Suprapubic skin (tissue), 4 donors: ENCODE measurements at regions not wholly inside any gene's neighbourhood (a gene's known extent, or its start where the extent isn't known, plus 50 kb on each side); places are given as distances from the start of the nearest gene placed in this dataset.
A peak's percentile ranks its signal among the peaks of the same experiment; 100 is the strongest.

Experiments
- DNase-seq, 2 donors: peaks; one replicate each; pipeline ENCODE4 v3.0.0-alpha.2; 2019; ENCODE audit warnings: low spot score in 2 of 2
- H3K27ac ChIP-seq: fragments of 200-600 bp; sonication (generic); one replicate; pipeline ENCODE4 v1.5.1; 2019
- H3K27me3 ChIP-seq: fragments of 200-600 bp; sonication (generic); one replicate; pipeline ENCODE4 v1.5.1; 2019
- H3K36me3 ChIP-seq: fragments of 200-600 bp; sonication (generic); one replicate; pipeline ENCODE4 v1.5.1; 2019
- H3K4me1 ChIP-seq: fragments of 200-600 bp; sonication (generic); one replicate; pipeline ENCODE4 v1.5.1; 2019
- H3K4me3 ChIP-seq: fragments of 200-600 bp; sonication (generic); one replicate; pipeline ENCODE4 v1.5.1; 2019; ENCODE audit warnings: mild to moderate bottlenecking
- H3K9me3 ChIP-seq: fragments of 200-600 bp; sonication (generic); one replicate; pipeline ENCODE4 v1.5.1; 2019
- EP300 ChIP-seq: sonication (generic); formaldehyde crosslinking; IDR thresholded peaks from one replicate; pipeline ENCODE4 v1.6.1; 2017; ENCODE audit warnings: antibody characterized with exemption
- POLR2A ChIP-seq, 2 donors: fragments of 450-650 bp; IDR thresholded peaks; one replicate each; pipeline ENCODE4 v1.6.1; 2017; ENCODE audit warnings: antibody characterized with exemption in 2 of 2, mild to moderate bottlenecking in 2 of 2, moderate library complexity in 2 of 2
- POLR2AphosphoS5 ChIP-seq, 3 donors: sonication (generic); formaldehyde crosslinking; IDR thresholded peaks; one replicate each; pipeline ENCODE4 v1.6.1; 2017; ENCODE audit warnings: antibody characterized with exemption in 3 of 3
- WGBS: methylation state at CpG from one replicate; pipeline ENCODE4 v1.1.5; 2018; 5-methylcytosine and 5-hydroxymethylcytosine counted together
- TF ChIP-seq, protein P1 (sequence below), 2 donors: fragments of 200-600 bp in 1 of 2; fragments of 450-650 bp in 1 of 2; sonication (generic) in 1 of 2; IDR thresholded peaks; one replicate each; pipeline ENCODE4 v1.5.1; 2016 to 2019; ENCODE audit warnings: antibody characterized with exemption in 2 of 2, mild to moderate bottlenecking in 1 of 2, moderate library complexity in 1 of 2

DNA sequence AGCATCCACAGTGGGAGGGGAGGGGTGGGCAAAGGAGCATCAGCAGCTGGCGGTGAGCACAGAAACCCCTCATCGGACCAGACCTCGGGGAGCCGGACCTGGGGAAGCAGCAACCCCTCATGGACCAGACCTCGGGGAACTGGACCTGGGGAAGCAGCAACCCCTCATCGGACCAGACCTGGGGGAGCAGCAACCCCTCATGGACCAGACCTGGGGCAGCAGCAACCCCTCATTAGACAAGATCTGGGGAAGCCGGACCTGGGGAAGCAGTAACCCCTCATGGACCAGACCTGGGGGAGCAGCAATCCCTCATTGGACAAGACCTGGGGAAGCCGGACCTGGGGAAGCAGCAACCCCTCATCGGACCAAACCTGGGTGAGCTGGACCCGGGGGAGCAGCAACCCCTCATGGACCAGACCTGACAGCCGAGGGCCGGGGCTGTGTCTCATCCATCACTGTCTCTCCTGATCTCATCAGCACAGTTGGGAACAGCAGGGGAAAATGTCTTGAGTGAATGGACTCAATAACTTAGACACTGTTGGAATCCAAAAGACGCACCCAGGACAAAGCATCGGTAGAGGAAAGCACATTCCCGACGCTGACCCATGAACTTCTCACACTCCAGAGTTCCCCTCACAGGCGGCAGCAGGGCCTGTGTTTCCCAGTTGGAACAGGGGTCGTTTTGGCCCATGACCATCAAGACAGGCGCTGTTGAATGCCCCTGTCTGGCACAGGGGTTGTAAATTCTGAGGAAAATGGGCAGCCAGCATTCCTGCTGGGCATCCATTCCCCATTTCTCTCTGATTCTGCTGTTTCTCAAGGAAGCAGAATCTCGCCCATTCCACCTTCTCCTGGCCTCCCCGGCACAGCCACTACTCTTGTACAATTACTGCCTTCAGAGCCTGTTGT is 1494.6 kb downstream of the TBC1D22A start:
- Histone ChIP-seq H3K27ac (no peak overlapping the region), H3K4me1 (peaks cover 11% of the 10 kb centered on the region), H3K9me3 (no peaks in the 10 kb centered on the region), H3K36me3 (no peaks in the 10 kb centered on the region), H3K4me3 (no peak overlapping the region), H3K27me3 (peaks cover 42% of the 10 kb centered on the region)
- WGBS: 79% methylated on average over 16 of the region's 21 CpGs
- TF ChIP-seq EP300 (no peak), POLR2A (IDR thresholded peaks at IDR 0.05) (no peak), POLR2AphosphoS5 (IDR thresholded peaks at IDR 0.05) (no peak)
- TF ChIP-seq, protein P1, sequence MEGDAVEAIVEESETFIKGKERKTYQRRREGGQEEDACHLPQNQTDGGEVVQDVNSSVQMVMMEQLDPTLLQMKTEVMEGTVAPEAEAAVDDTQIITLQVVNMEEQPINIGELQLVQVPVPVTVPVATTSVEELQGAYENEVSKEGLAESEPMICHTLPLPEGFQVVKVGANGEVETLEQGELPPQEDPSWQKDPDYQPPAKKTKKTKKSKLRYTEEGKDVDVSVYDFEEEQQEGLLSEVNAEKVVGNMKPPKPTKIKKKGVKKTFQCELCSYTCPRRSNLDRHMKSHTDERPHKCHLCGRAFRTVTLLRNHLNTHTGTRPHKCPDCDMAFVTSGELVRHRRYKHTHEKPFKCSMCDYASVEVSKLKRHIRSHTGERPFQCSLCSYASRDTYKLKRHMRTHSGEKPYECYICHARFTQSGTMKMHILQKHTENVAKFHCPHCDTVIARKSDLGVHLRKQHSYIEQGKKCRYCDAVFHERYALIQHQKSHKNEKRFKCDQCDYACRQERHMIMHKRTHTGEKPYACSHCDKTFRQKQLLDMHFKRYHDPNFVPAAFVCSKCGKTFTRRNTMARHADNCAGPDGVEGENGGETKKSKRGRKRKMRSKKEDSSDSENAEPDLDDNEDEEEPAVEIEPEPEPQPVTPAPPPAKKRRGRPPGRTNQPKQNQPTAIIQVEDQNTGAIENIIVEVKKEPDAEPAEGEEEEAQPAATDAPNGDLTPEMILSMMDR (IDR thresholded peaks at IDR 0.05): no peak
- peak in 1 of 2 donors; percentile 69 for DNase-seq

DNA sequence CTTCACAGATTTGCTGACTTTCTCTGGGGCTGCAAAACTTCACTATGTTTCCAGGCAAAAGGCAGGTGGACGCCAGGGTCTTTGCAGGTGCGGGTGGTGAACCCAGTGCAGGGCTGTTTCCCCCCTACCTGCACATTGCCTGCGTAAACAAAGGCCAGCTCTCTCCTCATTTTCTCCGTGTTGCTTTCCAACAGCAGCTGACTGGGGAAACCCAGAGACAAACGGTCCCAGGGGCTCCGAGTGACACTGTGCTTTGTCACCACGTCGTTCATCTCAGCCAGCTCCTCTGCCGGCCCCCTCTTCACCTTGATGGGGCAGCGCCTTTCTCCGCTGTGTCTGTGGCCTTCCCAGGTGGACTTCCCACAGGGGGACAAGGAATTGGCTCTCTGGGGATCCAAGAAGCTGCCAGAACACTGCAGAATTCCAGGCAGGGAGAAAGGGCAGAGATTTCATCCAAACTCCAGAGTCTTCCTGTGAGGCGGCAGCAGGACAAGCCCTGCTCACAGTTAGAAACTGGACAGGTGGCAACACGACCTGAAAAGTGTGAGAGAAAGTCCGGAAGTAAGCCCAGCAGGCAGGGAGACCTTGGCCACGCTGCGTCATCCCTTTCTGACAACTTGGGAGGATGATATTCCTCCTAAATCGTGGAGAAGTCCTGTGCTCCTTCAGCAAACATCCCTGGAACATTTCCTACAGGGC is 1493.7 kb downstream of the TBC1D22A start:
- Histone ChIP-seq H3K9me3 (no peaks in the 10 kb centered on the region), H3K36me3 (no peaks in the 10 kb centered on the region), H3K27ac (no peak overlapping the region), H3K4me1 (peaks cover 11% of the 10 kb centered on the region), H3K27me3 (peaks cover 48% of the 10 kb centered on the region), H3K4me3 (no peak overlapping the region)
- DNase-seq: peak in 1 of 2 donors; percentile 55
- 73% methylated on average over 9 of the region's 17 CpGs for WGBS
- no peak for TF ChIP-seq EP300
- no peak for TF ChIP-seq POLR2AphosphoS5 (IDR thresholded peaks at IDR 0.05)
- no peak for TF ChIP-seq POLR2A (IDR thresholded peaks at IDR 0.05)
- TF ChIP-seq, protein P1 (IDR thresholded peaks at IDR 0.05): no peak

DNA sequence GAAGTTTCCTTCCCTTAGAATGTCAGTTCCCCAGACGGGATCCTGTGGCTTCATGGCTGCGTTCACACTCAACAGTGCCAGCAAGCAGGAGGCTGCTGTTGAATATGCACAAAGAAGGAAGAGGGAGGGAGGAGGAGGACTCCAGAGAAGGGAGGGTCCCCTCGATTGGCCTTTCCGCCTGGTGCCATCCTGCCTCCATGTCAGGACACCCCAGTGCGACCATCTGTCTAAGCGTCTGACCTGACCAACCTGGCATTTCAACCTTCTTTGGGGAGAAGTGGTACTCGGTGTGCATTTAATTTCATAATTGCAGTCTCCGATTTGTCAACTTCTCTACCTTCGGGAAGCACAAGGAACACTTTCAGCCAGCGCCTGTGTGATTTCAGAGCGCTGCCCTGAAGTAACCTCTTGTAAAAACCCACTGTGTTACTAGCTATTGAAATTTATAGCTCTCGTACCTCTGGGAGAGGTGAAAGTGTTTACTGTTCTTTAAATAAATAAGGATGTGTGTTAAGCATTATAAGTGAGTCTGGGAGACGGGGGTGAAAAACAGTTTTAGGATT is 1491.9 kb downstream of the TBC1D22A start:
- TF ChIP-seq EP300 (no peak), POLR2AphosphoS5 (IDR thresholded peaks at IDR 0.05) (no peak), POLR2A (IDR thresholded peaks at IDR 0.05) (no peak)
- TF ChIP-seq, protein P1 (IDR thresholded peaks at IDR 0.05): no peak
- Histone ChIP-seq H3K27me3 (peaks cover 64% of the 10 kb centered on the region), H3K36me3 (no peaks in the 10 kb centered on the region), H3K4me3 (no peak overlapping the region), H3K9me3 (no peaks in the 10 kb centered on the region), H3K27ac (no peak overlapping the region), H3K4me1 (peaks cover 11% of the 10 kb centered on the region)
- WGBS: 12% methylated on average over 13 of the region's 13 CpGs
- DNase-seq: peak in 1 of 2 donors; percentile 69

DNA sequence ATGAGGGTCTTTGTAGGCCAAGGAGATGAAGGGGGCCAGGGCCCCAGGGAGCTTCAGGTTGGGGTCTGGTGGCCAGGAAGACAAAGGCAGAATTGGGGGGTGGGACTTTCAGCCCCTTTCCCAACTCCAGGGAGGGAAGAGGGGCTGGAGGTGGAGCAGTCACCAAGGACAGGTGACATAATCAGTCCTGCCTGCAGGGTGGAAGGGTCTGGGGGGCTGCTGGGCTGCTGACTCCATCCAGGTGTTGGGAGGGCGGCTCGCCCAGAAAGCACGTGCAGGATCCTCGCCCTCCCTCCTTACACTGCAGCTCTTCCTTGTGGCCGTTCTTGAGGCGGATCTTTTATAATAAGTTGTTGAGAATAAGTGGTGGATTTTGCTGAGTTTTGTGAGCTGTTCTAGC is 1491.1 kb downstream of the TBC1D22A start:
- Histone ChIP-seq H3K27ac (no peak overlapping the region), H3K27me3 (peaks cover 64% of the 10 kb centered on the region), H3K4me3 (no peak overlapping the region), H3K4me1 (peaks cover 11% of the 10 kb centered on the region), H3K9me3 (no peaks in the 10 kb centered on the region), H3K36me3 (no peaks in the 10 kb centered on the region)
- peak in 1 of 2 donors; percentile 64 for DNase-seq
- TF ChIP-seq POLR2AphosphoS5 (IDR thresholded peaks at IDR 0.05) (no peak), EP300 (no peak), POLR2A (IDR thresholded peaks at IDR 0.05) (no peak)
- TF ChIP-seq, protein P1 (IDR thresholded peaks at IDR 0.05): no peak
- WGBS: 40% methylated on average over 1 of the region's 6 CpGs

DNA sequence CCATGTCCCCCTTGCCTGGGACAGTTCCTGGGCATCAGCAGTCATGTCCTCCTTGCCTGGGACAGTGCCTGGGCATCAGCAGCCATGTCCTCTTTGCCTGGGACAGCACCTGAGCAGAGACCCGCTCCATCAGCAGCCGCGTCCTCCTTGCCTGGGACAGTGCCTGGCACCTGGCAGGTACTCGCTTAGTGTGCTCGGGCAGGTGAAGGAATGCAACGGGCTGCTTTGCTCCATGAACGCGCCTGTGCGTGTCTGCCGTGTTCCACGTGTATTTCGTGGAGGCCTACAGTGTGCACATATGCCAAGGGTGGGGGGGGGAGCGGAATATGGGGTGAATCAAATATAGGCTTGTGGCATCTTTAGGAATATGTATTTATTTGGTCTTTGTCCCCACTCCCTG is 1490.7 kb downstream of the TBC1D22A start:
- Histone ChIP-seq H3K27ac (no peak overlapping the region), H3K27me3 (peaks cover 65% of the 10 kb centered on the region), H3K4me3 (no peak overlapping the region), H3K36me3 (no peaks in the 10 kb centered on the region), H3K9me3 (no peaks in the 10 kb centered on the region), H3K4me1 (peaks cover 11% of the 10 kb centered on the region)
- WGBS: 59% methylated on average over 7 of the region's 13 CpGs
- TF ChIP-seq POLR2A (IDR thresholded peaks at IDR 0.05) (no peak), POLR2AphosphoS5 (IDR thresholded peaks at IDR 0.05) (no peak), EP300 (no peak)
- TF ChIP-seq, protein P1 (IDR thresholded peaks at IDR 0.05): no peak
- DNase-seq: peak in 1 of 2 donors; percentile 34
